GM19025 (cell line): ENCODE measurements at regions not wholly inside any gene's neighbourhood (a gene's known extent, or its start where the extent isn't known, plus 50 kb on each side); places are given as distances from the start of the nearest gene placed in this dataset.

Experiments
- ATAC-seq: cut with Tn5 transposase; IDR thresholded peaks from one replicate; pipeline ENCODE4 v1.9.1; 2021; ENCODE audit warnings: mild to moderate bottlenecking, low read depth, moderate library complexity; ENCODE audit not compliant: unreplicated experiment

DNA sequence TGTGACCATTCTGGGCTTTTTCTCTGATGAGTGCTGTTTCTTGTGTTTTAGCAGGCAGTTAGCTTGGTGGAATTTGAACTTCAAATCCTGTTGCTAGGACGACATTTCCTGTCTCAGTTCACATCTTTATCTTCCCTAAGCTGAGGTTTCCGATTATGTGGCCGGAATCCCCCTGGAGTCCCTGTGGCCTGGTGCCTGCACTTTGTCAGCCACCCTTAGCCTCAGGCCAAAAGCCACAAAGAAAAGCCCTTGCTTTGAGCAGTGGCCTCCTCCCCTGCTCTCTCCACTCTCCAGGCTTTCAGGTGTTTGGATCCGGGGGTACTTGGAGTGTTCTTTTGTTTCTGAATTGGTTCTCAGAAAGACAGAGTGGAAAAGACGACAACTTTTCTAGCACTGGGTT is 59.9 kb upstream of the PMEPA1 start:
- no peak for ATAC-seq

DNA sequence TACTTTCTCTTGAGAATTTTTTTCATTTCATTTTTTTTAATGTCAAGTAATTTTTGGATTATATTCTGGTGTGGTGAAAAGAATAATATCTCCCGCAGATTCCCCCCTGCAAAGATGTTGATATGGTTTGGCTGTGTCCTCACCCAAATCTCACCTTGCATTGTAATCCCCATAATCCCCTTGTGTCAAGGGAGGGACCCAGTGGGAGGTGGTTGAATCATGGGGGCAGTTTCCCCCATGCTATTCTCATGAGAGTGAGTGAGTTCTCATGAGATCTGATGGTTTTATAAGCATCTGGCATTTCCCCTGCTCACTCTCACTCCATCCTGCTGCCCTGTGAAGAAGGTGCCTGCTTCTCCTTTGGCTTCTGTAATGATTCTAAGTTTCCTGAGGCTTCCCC is 58.7 kb upstream of the PMEPA1 start:
- ATAC-seq, result no peak

DNA sequence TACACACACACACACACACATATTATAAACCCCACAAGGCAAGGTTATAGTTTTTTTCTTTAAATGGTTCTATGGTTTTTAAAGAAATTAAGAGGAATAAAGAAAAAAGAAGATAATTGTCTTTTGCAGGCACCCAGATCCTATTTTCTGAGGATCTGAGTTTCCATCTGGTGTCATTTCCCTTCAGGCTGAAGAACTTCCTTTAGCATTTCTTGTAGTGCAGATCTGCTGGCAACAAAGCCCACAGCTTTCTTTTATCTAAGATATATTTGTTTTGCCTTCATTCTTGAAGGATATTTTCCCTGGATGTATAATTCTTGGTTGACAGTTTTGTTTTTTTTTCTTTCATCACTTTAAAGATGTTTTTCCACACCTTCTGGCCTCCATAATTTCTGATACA is 57.6 kb upstream of the PMEPA1 start:
- ATAC-seq, result no peak

DNA sequence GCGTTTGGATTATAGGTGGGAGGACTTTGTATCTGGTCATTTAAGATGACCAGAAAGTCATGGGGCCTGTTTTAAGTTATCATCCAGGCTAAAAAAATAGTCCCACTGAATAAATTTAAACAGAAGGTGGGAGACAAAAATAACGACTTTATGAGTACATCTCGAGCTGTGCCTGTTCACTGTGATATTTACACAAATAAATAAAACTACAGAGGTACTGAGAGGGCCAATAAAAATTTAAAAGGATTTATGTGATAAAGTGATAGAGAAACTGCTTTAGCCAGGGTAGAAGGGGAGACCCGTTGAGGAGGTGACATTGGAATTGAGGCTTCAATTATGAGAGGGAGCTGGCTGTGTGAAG is 53.4 kb upstream of the PMEPA1 start:
- no peak for ATAC-seq

DNA sequence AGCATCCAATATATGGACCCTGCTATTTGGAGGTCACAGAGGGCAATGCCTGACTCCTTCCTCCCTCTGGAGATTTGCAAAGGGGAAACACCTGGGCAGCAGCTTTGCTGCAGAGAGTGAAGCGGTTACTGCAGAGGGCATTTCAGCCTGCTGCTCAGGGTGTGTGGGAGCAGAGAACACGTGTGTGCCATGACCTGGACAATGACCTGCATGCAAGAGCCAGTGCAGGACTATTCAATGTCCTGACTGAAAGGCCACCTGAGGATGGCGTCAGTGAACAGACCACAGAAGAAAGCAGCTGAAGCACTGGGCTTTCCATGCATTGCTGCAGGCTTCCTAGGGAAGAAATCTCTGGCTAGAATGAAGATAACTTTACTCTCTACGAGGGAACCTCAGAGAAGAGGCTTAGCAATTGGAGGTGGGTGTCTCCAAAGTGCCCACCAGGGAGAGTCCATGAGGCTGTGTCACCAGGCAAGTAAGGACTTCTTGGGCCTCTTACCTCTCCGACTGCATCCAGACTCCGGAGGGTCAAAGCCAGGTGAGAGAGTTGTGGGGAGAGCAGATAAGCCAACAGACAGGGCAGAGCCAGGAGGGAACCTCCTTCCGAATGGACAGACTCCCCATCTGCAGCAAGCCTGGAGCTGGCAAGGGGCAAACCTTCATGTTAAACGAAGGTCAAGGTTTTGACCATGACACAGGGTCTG is 52.9 kb upstream of the PMEPA1 start:
- no peak for ATAC-seq

DNA sequence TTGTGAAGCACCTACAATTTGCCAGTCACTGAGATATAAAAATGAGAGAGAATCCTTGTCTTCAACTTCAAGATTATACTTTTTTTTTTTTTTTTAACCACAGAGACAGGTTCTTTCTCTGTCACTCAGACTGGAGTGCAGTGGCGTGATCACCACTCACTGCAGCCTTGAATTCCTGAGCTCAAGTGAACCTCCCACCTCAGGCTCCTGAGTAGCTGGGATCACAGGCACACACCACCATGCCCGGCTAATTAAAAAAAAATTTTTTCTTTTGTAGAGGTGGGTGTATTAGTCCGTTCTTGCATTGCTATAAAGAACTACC is 51.6 kb upstream of the PMEPA1 start:
- no peak for ATAC-seq

DNA sequence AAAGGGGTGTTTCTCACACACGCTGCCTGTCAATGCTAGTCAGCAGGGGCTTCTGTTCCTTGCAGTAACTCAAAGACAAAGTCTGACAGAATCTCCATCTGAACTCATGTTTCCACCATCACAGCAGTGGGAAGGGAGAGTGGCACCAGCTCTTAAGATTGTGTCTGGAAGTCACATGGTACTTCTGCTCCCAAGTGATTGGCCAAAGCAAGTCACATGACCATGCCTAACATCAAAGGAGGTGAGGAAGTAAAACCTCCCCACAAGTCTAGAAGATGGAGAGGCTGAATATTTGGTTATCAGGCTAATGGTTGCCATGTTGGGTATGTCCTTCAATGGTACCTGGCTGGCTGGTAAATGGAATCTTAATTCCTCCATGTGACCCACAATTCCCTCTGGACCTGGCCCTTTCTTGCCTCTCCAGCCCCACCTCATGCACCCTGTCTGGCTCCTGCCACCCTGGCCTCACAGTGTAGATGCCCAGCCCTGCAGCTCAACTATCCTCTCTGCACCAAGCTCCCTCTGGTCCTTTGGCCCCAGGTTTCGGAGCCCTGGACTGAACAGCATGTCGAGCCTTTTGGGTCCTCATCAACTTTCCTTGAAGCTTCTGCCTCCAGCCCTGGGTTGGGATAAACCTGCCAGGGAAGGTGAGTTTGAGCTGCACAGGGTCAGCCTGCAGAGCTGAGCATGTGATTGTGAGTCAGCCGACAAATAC is 51.0 kb upstream of the PMEPA1 start:
- ATAC-seq, result no peak

DNA sequence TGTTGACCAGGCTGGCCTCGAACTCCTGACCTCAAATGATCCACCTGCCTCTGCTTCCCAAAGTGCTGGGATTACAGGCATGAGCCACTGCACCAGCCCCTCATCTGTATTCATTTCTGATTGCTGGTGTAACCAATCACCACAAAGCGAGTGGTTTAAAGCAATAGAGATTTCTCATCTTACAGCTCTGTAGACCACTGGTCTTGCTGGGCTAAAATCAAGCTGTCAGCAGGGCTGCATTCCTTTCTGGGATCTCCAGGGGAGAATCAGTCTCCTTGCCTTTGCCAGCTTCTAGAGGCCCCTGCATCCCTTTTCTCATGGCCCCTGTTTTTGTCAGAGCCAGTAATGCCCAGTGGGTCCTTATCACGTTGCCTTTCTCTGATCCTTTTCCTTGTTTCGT is 49.9 kb upstream of the PMEPA1 start:
- no peak for ATAC-seq
